Type B pancreatic cell (in vitro differentiated cells): ENCODE measurements at regions not wholly inside any gene's neighbourhood (a gene's known extent, or its start where the extent isn't known, plus 50 kb on each side); places are given as distances from the start of the nearest gene placed in this dataset.

ENCODE experiments used
- DNase-seq: peaks from one replicate; pipeline ENCODE4 v3.0.0; 2021; ENCODE audit warnings: mixed read lengths; ENCODE audit not compliant: unreplicated experiment; ENCODE audit errors: extremely low spot score
- H3K27ac Mint-ChIP-seq: 2 replicates; pipeline ENCODE4 v1.8.0; 2021; ENCODE audit warnings: mild to moderate bottlenecking, mixed read lengths
- H3K27me3 Mint-ChIP-seq: 2 replicates; pipeline ENCODE4 v1.8.0; 2021; ENCODE audit warnings: mixed read lengths
- H3K36me3 Mint-ChIP-seq: 2 replicates; pipeline ENCODE4 v1.8.0; 2021; ENCODE audit warnings: mixed read lengths
- H3K4me1 Mint-ChIP-seq: one replicate; pipeline ENCODE4 v1.8.0; 2021; ENCODE audit warnings: mixed read lengths; ENCODE audit not compliant: unreplicated experiment
- H3K4me3 Mint-ChIP-seq: 2 replicates; pipeline ENCODE4 v1.8.0; 2021; ENCODE audit warnings: mild to moderate bottlenecking, mixed read lengths
- H3K9me3 Mint-ChIP-seq: 2 replicates; pipeline ENCODE4 v1.8.0; 2021; ENCODE audit warnings: mixed read lengths
- TF ChIP-seq, protein P1 (sequence below): fragments of 200-600 bp; sonication (generic); conservative IDR thresholded peaks from 2 replicates; pipeline ENCODE4 v1.5.0; 2021; ENCODE audit warnings: antibody characterized with exemption, mild to moderate bottlenecking

- H3K9me3 Mint-ChIP-seq, result no peaks in the 10 kb centered on the region
- no peaks in the 10 kb centered on the region for H3K36me3 Mint-ChIP-seq
- no peak overlapping the region for H3K27ac Mint-ChIP-seq
- DNase-seq, result no peak
- peaks cover 5% of the 10 kb centered on the region for H3K4me1 Mint-ChIP-seq
- peaks cover 27% of the 10 kb centered on the region for H3K27me3 Mint-ChIP-seq
- no peak overlapping the region for H3K4me3 Mint-ChIP-seq
- TF ChIP-seq, protein P1, sequence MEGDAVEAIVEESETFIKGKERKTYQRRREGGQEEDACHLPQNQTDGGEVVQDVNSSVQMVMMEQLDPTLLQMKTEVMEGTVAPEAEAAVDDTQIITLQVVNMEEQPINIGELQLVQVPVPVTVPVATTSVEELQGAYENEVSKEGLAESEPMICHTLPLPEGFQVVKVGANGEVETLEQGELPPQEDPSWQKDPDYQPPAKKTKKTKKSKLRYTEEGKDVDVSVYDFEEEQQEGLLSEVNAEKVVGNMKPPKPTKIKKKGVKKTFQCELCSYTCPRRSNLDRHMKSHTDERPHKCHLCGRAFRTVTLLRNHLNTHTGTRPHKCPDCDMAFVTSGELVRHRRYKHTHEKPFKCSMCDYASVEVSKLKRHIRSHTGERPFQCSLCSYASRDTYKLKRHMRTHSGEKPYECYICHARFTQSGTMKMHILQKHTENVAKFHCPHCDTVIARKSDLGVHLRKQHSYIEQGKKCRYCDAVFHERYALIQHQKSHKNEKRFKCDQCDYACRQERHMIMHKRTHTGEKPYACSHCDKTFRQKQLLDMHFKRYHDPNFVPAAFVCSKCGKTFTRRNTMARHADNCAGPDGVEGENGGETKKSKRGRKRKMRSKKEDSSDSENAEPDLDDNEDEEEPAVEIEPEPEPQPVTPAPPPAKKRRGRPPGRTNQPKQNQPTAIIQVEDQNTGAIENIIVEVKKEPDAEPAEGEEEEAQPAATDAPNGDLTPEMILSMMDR, result no peak
Observed at GRCh38 chr15:92324101-92324963, 69.3 kb upstream of the ST8SIA2 start.

GRCh38 chr15:92326236-92326635, 67.4 kb upstream of the ST8SIA2 start:
- H3K4me3 Mint-ChIP-seq, result no peak overlapping the region
- H3K36me3 Mint-ChIP-seq, result no peaks in the 10 kb centered on the region
- TF ChIP-seq, protein P1, result no peak
- H3K27ac Mint-ChIP-seq, result no peak overlapping the region
- H3K4me1 Mint-ChIP-seq, result no peaks in the 10 kb centered on the region
- H3K27me3 Mint-ChIP-seq, result peaks cover 10% of the 10 kb centered on the region
- no peaks in the 10 kb centered on the region for H3K9me3 Mint-ChIP-seq
- no peak for DNase-seq

DNA sequence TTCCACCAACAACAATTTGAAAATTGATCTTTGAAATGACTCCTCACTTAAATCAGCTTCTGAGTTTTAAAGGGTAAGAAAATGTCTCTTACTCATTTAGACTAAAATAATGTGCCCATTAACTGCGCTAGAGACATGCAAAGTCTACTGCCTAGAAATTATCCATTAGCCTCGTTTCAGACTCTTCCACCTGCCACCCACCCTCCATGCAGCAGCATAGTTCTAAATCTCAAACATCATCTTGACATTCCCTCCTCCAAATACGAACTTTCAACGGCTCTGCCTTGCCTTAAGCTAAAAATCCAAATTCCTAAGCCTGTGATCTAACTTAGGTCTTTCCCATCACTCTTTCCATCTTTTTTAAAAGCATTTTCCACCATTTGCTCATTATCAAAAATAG, 66.6 kb upstream of the ST8SIA2 start:
- H3K9me3 Mint-ChIP-seq, result peaks cover 4% of the 10 kb centered on the region
- no peaks in the 10 kb centered on the region for H3K36me3 Mint-ChIP-seq
- peaks cover 7% of the 10 kb centered on the region for H3K27me3 Mint-ChIP-seq
- no peak overlapping the region for H3K27ac Mint-ChIP-seq
- DNase-seq, result no peak
- TF ChIP-seq, protein P1, result no peak
- H3K4me1 Mint-ChIP-seq, result no peaks in the 10 kb centered on the region
- no peak overlapping the region for H3K4me3 Mint-ChIP-seq

DNA sequence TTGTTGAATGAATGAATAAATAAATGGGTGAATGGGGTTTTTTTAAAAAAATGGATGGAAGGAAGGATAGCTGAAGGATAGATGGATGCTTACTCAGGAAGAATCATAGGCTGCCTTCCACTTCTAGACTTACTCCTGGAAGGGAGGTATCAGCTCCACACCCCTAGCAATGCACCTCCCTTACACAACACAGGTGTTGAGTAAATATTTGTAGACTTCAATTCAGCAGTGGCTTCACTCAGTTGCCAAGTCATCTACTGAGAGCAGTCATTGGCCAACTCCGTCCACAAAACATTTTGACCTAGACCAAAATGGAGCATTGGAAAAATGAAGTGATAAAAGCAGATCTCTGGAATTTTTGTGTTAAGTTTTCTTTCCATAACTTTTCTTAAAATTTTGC, 65.5 kb upstream of the ST8SIA2 start:
- Mint-ChIP-seq H3K27me3 (peaks cover 6% of the 10 kb centered on the region), H3K9me3 (peaks cover 9% of the 10 kb centered on the region), H3K4me1 (no peaks in the 10 kb centered on the region), H3K4me3 (no peak overlapping the region), H3K27ac (no peak overlapping the region), H3K36me3 (no peaks in the 10 kb centered on the region)
- TF ChIP-seq, protein P1, result no peak
- no peak for DNase-seq

- DNase-seq, result no peak
- no peaks in the 10 kb centered on the region for H3K4me1 Mint-ChIP-seq
- H3K9me3 Mint-ChIP-seq, result peaks cover 9% of the 10 kb centered on the region
- H3K4me3 Mint-ChIP-seq, result no peak overlapping the region
- H3K36me3 Mint-ChIP-seq, result no peaks in the 10 kb centered on the region
- TF ChIP-seq, protein P1, result no peak
- H3K27ac Mint-ChIP-seq, result no peak overlapping the region
- H3K27me3 Mint-ChIP-seq, result peaks cover 13% of the 10 kb centered on the region
Observed at GRCh38 chr15:92332125-92332899, 61.4 kb upstream of the ST8SIA2 start.
